GM19452 (cell line): ENCODE measurements at regions not wholly inside any gene's neighbourhood (a gene's known extent, or its start where the extent isn't known, plus 50 kb on each side); places are given as distances from the start of the nearest gene placed in this dataset.
A peak's percentile ranks its signal among the peaks of the same experiment; 100 is the strongest.

Experiments
- ATAC-seq: cut with Tn5 transposase; IDR thresholded peaks from one replicate; pipeline ENCODE4 v1.9.1; 2021; ENCODE audit not compliant: unreplicated experiment

DNA sequence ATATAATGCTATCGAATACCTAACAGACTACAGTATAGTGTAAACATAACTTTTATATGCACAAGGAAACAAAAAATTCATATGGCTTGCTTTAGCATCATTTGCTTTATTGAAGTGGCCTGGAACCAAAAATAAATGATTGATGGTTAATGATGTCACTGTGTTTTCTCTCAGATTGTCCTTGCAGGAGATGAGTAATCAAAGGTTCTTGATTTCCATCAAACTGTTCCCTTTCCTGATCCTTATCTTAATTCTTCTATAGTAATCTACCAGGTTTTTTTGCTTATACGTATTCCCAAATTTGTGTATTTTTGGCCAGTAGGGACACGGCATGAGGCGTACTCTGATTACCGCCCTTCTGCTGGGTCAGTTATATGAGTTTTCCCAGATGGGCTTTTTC, 104.9 kb upstream of the CXCR4 start:
- ATAC-seq = no peak

DNA sequence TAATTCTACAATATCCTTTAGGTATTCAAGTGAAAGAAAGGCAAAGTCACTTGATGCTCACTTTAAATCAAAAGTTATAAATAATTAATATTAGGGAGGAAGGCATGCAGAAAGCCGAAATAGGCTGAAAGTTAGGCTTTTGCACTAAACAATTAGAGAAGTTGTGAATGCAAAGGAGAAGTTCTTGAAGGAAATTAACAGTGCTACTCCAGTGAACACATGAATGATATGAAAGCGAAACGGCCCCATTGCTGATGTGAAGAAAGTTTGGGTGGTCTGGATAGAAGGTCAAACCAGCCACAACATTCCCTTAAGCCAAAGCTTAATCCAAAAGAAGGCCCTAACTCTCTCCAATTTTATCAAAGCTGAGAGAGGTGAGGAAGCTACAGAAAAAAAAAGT, 103.1 kb upstream of the CXCR4 start:
- no peak for ATAC-seq

DNA sequence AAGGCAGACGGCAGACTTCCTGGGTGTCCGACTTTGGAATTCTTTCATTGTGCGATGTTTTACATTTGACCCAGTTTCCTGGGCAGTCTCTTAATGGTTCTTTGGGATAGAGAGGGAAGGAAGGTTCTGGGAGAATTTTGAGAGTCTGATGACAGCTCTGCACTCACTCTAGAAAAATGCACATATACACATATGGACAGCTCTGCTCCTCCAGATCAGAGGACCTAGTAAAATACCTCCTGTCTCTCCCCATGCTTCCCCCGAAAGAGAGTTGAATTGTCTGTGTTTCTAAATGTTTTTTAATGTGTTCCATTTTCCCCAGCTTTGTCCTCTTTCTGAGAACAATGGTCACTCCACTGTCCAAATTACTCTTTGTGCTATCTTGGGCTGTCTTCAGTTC, 102.0 kb upstream of the CXCR4 start:
- ATAC-seq = no peak

DNA sequence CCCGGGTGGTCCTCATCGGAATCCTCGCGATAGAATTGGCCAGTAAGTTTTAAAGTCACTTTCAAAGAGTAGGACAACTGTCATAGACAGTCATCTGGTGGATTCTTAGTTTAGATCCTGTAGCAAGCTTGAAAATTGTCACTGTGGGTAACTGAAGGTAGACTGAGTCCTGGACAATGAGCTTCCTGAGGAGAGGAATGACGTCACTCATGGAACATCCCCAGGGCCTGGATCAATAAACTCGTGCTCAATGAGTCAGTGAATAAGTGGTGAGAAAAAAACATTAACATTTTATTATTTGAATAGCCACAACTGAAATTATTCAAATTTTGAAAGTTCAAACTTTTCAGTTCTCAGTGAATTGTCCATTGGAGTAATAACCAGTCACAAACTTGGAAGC, 101.4 kb upstream of the CXCR4 start:
- ATAC-seq = no peak

DNA sequence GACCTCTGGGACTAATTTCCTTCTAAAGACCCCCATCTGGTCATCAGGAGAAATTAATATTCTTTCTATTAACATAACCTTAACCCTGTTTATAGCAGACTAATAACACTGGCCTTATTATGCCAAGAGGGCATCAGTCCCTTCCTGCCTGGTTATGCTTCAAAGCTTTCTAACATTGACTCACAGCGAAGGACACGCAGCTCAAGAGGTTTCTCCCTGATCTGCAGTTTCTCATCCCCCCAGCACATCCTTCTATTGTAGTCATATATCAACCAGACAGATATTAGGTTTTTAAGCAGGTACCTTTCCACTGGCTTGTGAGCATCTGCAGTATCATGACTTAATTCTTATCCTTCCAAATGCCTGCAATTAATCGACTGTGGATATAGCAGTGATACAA, 100.0 kb upstream of the CXCR4 start:
- ATAC-seq = no peak

DNA sequence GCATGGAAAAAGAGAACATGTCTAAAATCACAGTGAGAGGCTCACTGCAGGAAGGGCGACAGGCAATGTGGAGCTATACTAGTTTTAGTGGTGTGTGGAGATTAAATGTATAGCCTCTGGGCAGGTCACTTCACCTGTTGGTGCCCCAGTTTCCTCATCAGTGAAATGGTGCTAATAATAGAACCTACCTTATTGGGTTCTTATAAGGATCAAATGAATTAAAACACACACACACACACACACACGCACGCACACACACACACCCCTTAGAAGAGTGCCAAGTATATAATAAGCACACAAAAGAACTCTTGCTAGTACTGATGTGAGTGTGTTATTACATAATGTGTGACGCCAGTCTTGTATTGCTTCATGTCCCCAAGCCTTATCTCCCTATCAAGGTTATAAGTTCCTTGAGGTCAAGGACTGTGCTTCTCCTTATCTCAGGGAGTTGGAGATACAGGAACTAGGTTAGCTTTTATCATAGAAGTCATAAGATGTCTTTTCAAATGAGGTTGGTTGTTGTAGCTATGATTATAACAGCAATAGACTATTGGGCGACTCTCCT, 98.0 kb upstream of the CXCR4 start:
- no peak for ATAC-seq

DNA sequence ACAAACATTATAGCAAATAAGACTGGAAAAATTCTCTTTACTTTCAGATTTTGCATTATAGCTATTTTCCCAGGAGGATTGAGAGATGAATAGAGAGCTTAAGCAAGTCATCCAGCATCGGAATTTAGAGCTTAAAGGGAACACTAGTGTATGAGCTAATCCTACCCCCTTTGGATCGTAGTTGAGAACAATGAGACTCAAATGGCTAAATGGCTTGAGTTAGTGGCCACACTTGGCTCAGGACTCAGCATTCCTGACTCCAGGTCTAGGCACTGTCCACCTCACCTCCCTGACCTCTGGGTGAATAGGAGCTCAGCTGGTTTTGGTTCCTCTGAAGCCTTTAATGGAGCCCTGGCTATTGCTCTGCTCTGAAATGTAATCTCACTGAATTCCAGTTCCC, 97.5 kb upstream of the CXCR4 start:
- ATAC-seq = no peak

DNA sequence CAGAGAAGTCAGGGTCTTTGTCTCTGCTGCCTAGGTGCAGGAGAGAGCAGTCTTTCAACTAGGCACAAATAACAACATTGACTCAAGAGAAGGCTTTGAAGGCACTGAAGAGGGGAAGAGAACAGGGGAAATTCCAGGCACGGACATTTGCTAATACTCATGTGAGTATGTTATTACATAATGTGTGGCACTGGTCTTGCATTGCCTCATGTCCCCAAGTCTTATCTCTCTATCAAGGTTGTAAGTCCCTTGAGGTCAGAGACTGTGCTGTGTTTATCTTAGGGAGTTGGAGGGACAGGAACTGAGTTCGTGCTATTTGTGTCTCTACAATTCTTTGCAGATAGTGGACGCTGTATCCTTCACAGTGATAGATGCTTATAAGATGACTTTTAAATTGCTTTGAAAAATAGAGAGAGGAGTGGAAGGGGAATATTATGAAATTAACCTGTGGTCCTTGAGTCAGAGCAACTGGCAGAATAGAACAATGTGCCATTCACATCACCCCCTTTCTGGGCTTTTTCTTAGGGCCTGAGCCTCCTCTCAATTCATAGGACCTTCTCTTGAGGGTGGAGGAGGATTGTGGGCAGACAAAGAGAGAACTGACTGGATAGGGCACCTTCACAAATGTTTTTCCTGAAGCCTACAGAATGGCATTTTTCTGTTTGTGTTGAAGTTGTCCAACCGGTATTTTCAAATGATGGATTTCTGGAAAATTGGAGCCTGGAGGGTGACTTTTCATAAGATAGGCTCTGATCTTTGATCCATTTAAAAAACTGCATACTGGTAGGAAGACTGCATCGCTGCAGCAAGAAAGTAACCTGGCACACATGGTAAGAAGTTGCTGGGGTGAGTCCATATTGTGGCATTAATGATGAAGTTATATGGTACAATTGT, 96.6 kb upstream of the CXCR4 start:
- ATAC-seq = no peak

DNA sequence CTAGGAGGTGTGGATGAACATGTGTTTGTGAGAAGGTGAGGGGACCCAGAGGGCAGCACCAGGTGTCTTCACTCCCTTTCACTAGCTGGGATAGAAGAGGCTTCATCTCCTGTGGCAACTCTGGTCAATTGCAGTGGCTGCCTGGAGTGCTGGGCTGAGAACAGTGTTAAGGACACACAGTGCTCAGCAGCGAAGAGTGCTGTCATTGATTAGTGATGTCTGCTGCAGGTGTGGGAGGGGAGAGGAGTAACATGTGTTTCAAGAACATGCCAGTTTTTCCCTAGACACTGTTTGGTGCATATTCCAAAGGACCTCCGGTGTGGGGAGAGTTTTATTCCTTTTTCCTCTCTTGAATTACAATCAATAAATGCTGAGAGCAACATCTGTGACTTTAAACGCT, 95.9 kb upstream of the CXCR4 start:
- ATAC-seq = no peak

DNA sequence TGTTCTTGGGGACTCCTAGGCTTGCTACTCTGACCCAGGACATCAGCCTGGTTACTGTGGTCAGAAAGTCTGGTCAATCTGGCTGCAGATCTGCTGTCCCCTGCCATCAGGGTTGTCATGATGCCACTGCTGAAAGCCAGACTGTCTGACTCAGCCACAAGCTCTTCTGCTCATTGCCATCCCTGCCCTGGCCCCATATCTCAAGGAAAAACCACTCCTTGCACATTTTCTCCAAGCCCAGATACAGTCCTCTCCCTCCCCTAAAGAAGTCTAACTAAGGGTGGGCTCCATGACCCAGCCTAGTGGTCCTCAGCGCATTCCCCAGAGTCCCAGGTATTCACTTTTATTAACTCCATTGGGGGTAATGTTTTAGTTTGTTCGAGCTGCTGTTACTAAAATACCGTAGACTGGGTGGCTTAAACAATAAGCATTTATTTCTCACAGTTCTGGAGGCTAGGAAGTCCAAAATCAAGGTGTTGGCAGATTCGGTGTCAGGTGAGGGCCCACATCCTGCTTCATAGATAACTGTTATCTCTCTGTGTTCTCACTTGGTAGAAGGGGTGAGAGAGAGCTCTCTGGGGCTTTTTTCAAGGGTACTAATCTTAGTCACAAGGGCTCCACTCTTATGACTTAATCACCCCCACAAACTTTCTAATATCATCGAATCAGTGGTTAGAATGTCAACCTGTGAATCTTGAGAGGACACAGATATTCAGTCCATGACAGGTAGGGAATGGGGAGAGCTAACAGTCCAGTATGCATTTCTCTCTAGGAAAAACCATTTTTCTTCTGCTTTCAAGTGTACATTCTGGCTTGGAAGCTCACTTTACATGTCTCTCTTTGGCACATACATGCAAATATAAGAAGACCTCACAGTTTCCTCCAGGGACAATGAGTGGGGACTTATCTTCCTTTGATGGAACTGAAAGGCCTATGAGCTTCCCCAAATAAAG, 94.8 kb upstream of the CXCR4 start:
- ATAC-seq = peak; percentile 71

DNA sequence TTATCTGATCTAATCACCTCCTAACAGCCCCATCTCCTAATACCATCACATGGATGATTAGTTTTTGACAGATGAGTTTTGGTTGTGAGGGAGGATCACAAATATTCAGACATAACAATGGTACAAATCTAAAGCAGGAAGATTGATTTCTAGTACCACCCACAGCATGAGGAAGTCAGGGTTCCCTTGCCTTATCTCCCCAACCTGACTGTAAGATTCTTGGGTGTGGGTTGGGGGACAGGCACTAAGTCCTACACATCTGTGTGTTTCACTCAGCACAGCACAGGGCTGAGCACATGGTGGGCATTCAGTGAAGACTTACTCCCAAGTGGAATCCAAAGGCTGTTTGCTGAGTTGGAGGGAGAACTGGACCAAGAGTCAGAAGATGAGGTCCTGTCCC, 93.8 kb upstream of the CXCR4 start:
- ATAC-seq = no peak

DNA sequence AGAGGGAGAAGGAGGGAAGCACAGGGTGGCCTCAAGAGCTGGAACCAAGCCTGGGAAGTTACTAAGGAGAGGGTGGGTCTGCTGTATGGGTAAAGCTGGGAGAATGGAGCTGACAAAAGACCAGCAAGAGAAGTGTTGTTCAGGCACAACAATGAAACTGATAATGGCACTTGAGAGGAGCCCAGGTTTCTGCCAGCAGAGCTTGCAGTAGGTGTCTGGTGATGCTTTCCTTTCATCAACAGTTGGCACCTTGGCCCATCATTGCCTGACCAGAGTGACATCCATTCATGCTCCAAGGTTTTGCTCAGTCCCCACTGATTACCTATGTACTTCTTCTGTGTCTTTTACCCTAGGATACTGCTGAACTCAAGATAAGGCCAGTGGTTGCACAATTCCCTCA, 92.9 kb upstream of the CXCR4 start:
- no peak for ATAC-seq

DNA sequence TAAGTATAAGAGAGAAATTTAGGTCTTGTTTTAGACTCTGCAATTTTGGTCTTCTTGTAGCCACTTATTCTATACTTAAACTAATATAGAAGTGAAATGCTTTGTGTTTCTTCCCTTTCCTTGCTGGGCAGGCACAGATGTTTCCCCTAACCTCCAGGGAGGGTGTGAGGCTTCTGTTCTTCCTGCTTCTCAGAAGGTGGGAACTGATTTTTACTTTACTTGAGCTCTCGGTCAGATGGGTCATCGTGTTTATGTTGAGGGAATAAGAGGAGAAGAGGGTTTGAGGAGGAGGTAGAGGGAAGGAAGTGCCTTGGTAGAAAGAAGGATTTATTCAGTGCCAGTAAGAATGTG, 92.5 kb upstream of the CXCR4 start:
- ATAC-seq = no peak

DNA sequence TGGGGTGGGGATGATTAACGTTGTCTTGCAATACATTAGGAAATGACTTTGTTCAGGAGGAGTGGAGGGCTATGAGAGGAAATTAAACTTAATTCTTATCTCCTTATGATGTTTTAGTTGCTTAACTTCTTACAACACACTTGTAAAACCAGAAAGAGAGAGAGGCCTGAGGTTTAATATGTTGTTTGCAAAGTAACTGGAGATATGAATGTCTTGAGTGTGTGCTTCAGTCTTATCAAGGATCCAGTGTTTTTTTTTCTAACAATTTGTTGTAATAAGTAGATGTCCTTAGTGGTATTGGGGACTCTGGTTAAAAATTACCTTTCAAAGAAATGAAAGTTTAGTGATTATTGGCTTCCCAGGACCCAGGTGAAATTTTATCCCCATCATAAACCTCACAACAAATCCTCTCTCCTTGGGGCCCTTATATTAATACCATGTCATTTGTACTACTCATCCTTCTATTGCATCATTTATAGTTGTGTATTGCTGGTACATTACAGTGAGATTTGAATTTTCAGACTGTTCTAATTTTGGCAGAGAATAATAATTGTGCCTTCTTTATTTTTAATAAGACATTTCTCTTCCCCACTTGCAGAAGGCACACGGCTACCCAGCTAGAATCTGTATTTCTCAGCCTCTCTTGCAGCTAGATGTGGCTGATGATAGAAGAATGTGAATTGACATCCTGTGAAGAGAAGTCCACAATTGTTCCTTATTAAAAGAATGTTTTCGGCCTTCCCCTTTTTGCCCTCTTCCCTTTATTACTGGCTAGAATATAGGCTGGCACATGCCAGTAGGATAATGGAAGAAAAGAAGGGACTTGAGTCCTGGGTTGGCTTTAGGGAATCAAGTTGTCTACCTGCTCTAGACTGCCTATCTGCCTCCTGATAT, 91.9 kb upstream of the CXCR4 start:
- ATAC-seq = no peak

DNA sequence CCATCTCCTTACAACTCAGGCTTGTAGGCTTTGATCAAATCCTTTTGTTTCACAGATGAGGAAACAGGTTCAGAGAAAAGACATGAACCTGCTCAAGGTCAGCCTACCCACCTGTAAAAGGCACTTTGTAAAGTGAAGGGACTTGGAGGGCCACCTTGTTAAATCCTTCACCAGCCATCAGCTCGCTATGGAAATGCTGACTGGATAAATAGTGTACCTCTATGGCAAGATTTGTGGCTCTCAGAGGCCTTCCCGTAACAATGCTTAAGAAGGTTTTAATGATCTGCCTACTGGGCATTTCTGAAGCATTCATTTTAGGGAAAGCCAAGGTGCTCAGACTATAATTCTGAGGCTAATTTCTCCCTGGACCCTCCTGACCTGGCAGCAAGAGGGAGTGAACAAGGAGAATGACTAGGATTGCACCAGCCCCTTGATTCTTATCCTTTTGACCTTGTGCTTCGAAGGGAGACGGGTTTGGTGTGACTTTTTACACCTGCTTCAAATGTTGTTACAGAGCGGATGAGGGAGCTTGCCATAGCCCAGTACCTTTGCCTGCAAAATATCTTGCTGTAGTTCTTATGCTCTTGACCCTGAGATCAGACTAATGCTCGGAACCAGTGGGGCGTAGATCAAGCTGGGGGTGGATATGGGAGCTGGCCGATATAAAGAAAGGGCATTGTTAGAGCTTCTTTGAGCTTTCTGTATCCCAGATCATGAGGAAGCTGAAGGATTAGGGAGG, 90.9 kb upstream of the CXCR4 start:
- no peak for ATAC-seq

DNA sequence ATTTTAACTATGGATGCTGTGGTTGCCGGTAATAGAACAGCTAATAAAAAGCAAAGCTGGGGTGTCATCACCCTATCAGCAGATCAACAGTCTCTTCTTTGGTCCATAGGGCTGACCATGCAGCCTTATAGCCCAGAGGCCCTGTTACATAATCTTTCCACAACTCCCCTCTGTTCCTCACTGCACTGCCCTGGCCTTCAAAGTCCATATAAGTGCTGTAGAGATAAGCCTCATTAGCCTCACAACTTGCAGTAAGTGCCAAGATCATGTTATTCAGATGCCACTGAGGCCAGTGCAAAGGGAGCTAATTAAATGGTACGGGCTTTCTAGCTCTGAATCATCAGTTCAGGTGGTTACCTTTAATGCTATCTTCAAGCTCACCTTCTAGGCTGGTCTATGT, 89.7 kb upstream of the CXCR4 start:
- ATAC-seq = peak; percentile 4

DNA sequence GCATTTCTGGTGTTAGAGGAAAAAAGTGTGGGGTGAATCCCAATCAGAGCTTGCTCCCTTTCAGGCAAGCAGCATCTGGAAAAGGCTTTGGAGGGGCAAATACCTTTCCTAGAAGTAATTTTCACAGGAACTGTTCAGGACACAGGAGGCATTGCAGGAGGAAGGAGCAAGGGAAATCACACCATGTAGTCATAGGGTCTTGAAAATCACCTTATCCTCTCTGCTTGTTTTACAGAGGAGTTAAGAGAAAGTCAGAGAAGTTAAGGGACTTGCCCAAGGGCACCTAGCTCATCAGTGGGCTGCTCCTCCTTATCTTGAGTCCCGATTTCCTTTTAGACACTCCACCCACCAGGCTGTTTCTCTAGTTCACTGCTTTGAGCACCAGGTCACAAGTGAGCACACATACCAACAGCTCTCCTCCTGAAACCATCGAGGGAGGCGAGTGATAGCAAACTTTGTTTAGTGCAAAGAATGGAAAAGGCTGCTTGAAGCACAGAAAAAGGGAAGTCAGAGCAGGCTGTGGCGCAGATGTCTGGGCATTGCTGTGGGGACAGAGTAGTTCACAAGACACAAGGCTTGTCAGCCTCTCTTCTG, 89.2 kb upstream of the CXCR4 start:
- ATAC-seq = peak; percentile 42

DNA sequence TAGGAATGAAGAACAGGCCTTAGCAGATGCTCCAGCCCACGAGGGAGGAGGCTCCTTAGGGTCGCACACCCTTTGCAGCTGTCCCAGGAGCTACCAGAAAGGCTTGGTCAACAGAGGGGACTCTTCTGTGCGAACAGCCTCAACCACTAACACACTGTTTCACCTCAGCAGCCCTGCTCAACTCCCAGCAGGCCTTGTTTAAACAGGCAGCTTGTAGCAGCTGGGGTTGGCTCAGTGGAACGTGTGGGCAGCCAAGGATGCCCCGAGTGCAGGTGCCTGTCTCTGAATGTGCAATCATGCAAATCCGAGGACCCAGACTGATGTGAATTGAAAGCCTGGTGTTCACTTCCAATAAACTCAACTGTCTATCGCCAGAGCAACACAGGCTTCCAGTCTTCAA, 88.7 kb upstream of the CXCR4 start:
- peak; percentile 95 for ATAC-seq

DNA sequence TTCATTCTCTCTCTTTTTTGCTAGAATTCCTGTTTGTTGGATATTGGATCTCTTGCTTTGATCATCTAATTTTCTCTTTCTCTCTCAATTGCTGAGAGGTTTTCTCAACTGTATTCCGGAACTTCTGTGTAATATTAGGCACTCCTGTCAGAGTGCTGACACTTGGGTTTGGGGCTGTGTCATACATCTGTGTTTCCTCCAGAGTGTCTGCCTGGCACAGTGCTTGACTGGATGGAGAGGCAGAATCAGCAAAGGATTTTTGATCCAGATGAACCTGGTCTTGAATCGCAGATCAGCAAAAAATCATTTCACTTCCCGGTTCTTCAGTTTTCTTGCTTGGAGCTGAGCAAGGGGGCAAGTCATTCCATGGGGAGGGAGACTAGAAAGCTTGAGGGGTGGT, 87.7 kb upstream of the CXCR4 start:
- ATAC-seq = no peak

DNA sequence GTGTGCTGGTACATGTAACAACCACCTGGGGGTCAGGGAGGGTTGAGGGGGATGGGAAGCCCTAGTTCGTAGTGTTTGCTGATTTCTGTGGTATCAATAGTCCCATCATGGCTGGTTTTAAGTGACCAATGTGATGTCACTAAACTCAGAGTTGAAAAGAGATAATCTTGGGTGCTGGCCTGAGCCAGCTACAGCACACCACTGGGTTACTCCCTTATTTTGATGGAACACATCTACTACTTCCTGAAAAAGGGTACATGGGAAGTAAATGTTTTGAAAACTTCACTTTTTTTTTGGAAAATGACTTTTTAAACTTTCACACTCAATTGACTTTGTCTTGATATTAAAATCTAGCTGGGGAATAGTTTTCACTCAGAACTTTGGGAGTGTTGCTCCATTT, 87.0 kb upstream of the CXCR4 start:
- ATAC-seq = no peak
